ENCODE measurements at regions not wholly inside any gene's neighbourhood (a gene's known extent, or its start where the extent isn't known, plus 50 kb on each side); places are given as distances from the start of the nearest gene placed in this dataset.

DNA sequence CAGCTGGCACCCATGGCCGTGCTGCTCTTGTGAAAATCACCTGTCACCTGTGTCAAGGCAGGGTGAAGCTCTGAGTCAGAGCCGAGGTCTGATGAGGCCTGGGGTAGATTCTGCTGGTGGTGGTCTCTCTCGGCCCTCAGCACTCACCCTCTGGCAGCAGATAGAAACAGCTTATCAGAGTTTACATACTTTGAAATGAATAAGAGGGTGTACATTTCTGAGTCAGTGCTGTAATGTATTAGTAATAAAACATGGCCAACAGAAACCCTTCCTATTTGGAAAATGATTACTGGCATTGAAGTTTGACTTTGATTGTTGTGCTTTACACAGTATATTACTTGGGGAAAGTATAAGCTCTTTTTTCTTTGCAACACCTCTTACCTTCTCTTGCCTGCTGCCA is 228.8 kb downstream of the SNX10 start:
- DNase-seq = no peak

GRCh38 chr7:26522633-26523032 is 231.0 kb downstream of the SNX10 start:
- no peak for DNase-seq

DNA sequence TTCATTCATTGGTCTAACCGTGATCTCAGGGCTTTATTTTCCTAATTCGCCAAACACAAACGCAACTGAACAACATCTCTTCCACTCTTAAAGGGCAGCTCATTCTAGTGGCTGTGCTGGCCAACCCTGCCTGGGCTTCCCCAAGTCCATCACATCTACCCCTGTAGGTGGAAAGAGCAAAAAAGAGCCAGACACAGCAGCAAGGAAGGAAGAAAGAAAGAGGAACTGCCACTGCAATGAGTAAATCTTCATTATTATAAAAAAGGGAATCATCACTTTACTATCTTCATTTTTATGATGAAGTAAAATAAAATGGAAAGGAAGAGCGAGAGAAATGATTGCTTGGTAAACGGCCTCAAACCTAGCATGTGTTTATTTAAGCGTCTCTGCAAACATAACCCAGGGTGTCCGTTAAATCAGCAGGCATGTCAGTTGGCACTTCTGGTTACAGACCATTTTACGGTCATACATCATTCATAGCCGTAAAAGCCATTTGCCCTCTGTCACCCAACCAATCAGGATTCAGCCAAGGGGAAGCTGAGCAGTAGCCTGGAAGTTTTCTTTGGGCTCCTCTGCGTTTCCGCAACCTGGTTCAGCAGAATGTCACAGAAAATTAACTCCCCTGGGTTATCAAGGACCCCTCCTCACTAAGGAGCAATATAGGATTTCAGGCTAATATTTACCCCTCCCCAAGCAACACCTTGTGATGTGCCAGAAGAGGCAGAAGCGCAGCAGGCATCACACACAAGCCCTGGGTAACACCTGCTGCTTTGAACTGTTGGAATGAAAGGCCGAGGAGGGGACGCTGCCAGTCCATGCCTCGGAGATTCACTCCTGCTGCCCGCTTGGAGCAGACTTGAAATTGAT is 234.0 kb downstream of the SNX10 start:
- no peak for DNase-seq

DNA sequence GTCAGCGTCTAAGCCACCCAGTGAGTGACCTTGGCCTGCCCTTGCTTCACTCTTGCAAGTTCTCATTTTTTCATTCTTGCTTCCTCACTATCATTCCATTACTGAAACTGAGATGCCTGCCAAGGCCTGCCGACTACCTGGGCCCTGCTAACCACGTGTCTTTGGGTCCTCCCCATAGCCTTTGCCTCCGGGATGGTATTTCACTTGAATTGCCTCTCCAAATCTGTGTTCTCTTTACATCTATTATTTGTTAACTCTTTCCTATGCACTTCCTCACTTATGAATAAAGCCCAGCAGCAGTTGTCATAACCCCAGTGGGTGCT is 234.6 kb downstream of the SNX10 start:
- DNase-seq = no peak

DNA sequence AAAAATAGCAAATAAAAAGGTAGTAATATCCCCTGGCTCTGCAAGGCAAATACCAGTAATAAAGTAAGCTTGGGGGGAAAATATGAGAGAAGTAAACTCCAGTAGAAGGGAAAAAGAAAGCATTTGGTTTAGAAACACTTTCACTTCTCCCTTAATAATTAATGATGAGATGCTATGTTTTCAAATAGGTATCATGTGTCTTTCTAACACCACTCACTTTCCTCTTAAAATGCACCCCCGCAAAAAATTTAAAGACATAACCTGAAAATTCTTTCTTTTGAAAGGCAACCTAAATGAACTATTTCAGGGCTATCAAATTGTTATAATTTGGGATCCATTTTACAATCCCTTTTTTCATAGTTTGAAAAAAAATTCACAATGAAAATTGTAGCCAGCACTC is 240.3 kb downstream of the SNX10 start:
- no peak for DNase-seq

- no peak for DNase-seq
These were observed 240.8 kb downstream of the SNX10 start for GRCh38 chr7:26532471-26532870.

GRCh38 chr7:26533217-26533616 is 241.6 kb downstream of the SNX10 start:
- no peak for DNase-seq

GRCh38 chr7:26534649-26535482 is 243.2 kb downstream of the SNX10 start:
- no peak for DNase-seq

DNA sequence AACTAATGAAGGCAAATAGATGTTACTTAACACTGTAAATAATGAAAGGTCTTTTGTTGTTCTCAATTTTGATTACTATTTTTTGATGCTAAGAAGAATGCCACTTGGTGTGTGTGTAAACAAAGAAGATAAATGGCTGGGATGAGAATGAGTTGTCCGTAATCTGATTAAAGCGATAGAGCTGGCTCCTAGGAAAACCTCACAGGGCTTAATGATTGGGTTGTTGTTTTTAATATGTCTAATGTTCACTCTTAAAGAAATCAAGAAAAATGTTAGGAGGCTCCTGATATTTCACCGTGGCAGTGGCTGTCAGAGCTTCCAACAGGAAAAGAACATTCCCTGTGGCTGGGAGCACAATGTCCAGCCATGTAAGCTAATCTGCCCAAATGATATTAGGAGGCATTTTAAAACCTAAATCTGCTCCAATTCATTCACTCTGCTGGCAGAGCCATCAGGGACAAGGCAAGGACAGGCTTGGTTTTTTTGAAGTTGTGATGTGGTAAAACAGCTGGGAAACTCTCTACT is 243.9 kb downstream of the SNX10 start:
- no peak for DNase-seq

GRCh38 chr7:26538216-26538615 is 246.6 kb downstream of the SNX10 start:
- no peak for DNase-seq

- no peak for DNase-seq
These were observed 247.0 kb downstream of the SNX10 start for GRCh38 chr7:26538689-26539088.

- DNase-seq = no peak
These were observed 251.7 kb downstream of the SNX10 start for GRCh38 chr7:26543340-26543739.

- no peak for DNase-seq
These were observed 252.3 kb downstream of the SNX10 start for GRCh38 chr7:26543951-26544350.

GRCh38 chr7:26546508-26547053 is 254.9 kb downstream of the SNX10 start:
- no peak for DNase-seq

- no peak for DNase-seq
These were observed 255.5 kb downstream of the SNX10 start for GRCh38 chr7:26547156-26547555.

DNA sequence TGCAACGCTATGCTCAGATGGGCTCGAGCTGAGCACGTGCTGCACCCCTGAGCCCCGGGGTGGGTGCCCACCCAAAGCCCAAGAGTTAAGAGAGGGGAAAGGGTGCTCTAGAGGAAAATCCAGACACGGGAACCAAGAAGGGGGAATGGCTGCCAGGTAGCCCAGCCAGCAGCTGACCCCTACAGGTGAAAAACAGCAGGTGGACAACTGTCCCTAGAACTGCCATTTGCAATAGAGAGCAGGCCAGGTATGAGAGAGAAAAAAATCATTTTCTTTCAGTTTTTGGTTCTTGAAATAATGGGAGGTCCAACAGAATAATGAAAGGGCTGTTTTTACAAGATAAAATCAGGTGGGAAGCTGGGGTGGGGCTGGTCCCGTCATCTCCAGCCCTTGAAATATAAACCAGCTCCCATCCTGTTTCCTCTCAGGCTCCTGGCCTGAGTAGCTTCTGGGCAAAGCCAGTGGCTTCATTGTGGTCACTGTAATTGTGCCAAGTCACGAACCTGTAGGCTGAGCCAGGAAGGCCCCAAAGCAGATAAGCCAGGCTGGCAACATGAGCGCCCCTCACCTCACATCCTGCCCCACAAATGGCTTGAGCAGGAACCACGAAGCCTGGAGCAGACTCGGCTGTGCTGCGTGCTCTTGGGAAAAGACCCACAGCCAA is 257.8 kb downstream of the SNX10 start:
- no peak for DNase-seq

- DNase-seq = no peak
These were observed 258.8 kb downstream of the SNX10 start for GRCh38 chr7:26550492-26550891.

- no peak for DNase-seq
These were observed 260.1 kb downstream of the SNX10 start for GRCh38 chr7:26551740-26552139.

DNA sequence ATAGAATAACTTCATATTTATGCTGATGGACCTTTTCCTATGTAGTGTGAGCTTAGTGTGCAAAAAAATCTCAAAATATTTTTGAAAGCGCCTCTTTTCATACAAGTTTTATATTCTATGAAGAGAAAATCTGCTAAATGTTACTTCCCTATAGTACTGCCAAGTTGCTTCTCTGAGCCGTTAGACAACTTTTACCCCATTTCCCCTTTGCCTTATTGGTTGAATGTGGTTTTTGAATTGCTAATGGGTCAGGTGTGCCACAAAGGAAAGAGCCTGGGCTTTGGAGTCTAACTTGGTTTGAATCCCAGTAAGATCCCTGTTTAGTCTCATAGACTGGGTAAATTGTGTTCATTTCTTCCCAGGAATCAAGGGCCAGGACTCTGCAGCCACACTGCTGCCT is 261.5 kb downstream of the SNX10 start:
- no peak for DNase-seq

DNA sequence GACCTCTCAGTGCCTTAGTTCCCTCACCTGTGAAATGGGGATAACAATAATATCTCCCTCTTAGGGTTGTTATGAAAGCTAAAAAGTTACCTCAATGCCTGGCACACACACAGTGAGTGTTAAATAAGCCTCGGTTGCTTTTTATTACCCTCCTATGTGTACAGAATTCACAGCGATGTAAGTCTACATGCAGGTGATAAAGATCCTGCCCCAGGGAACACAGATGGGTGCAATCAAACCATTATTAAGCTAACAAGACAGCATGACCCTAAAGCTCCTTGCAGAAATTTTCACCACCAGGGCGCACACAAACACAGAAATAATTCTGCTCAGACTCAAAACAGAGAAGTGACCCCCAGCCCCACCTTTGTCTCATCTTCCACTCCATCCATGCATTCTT is 261.9 kb downstream of the SNX10 start:
- DNase-seq = no peak

- no peak for DNase-seq
These were observed 263.3 kb downstream of the SNX10 start for GRCh38 chr7:26554952-26555351.

GRCh38 chr7:26556061-26556881 is 264.6 kb downstream of the SNX10 start:
- DNase-seq = no peak
